IMR-90 (cell line): ENCODE measurements at regions not wholly inside any gene's neighbourhood (a gene's known extent, or its start where the extent isn't known, plus 50 kb on each side); places are given as distances from the start of the nearest gene placed in this dataset.

ENCODE experiments used
- ATAC-seq: fragments of 200-7000 bp; cut with Tn5 transposase; 2 replicates; pipeline ENCODE4 v1.9.1; 2020; ENCODE audit warnings: low read depth, mild to moderate bottlenecking, moderate library complexity
- BruUV-seq: library from RNA; stranded (reverse); fragments of 400-500 nt; replicated peaks from 2 replicates; lab custom pipeline; 2021; lab: Mats Ljungman, UMichigan
- CTCF ChIA-PET: fragments of 300-600 bp; formaldehyde crosslinking; extraction: SDS; loops from one replicate; lab custom pipeline; 2021; ENCODE audit warnings: antibody characterized with exemption; lab: Yijun Ruan, JAX
- POLR2A ChIA-PET: fragments of 300-600 bp; sonication (Branson Sonifier 250); formaldehyde crosslinking; loops from one replicate; lab custom pipeline; 2022; ENCODE audit warnings: antibody characterized with exemption; ENCODE audit not compliant: unreplicated experiment; lab: Charles Lee
- DNase-seq: peaks from one replicate; pipeline ENCODE4 v3.0.0; 2013
- H2AFZ ChIP-seq: replicated peaks from 2 replicates; pipeline ENCODE3; 2013; ENCODE audit warnings: low read length, mild to moderate bottlenecking; ENCODE audit not compliant: poor library complexity
- H2AK5ac ChIP-seq: 2 replicates; pipeline ENCODE4 v1.6.1; 2013; ENCODE audit warnings: low read depth, low read length, inconsistent platforms
- H2AK9ac ChIP-seq: replicated peaks from 2 replicates; pipeline ENCODE3; 2013; ENCODE audit warnings: mild to moderate bottlenecking, low read depth, low read length, moderate library complexity; ENCODE audit not compliant: poor library complexity
- H2BK120ac ChIP-seq: 2 replicates; pipeline ENCODE4 v1.6.1; 2013; ENCODE audit warnings: low read depth, low read length, inconsistent platforms
- H2BK15ac ChIP-seq: 3 replicates; pipeline ENCODE4 v1.6.1; 2013; ENCODE audit warnings: low read depth, low read length, inconsistent platforms
- H2BK20ac ChIP-seq: 2 replicates; pipeline ENCODE4 v1.6.1; 2013; ENCODE audit warnings: low read depth, mild to moderate bottlenecking, inconsistent platforms, low read length, moderate library complexity
- H2BK5ac ChIP-seq: 2 replicates; pipeline ENCODE4 v1.6.1; 2013; ENCODE audit warnings: mild to moderate bottlenecking, low read depth, low read length, inconsistent platforms; ENCODE audit not compliant: poor library complexity, severe bottlenecking
- H3K14ac ChIP-seq: replicated peaks from 2 replicates; pipeline ENCODE4 v1.6.1; 2013; ENCODE audit warnings: low read depth, low read length, inconsistent platforms
- H3K18ac ChIP-seq: 2 replicates; pipeline ENCODE4 v1.6.1; 2013; ENCODE audit warnings: low read depth, low read length, control low read depth
- H3K23ac ChIP-seq: 2 replicates; pipeline ENCODE4 v1.6.1; 2013; ENCODE audit warnings: low read depth, low read length, inconsistent platforms
- H3K27ac ChIP-seq: 2 replicates; pipeline ENCODE4 v1.5.1; 2013; ENCODE audit warnings: mild to moderate bottlenecking, control low read depth, low read length; ENCODE audit not compliant: insufficient read depth
- H3K27me3 ChIP-seq: 2 replicates; pipeline ENCODE4 v1.6.1; 2013; ENCODE audit warnings: low read length; ENCODE audit not compliant: control insufficient read depth, insufficient read depth
- H3K36me3 ChIP-seq: 2 replicates; pipeline ENCODE4 v1.6.1; 2013; ENCODE audit warnings: low read length, mixed read lengths; ENCODE audit not compliant: control insufficient read depth, insufficient read depth
- H3K4ac ChIP-seq: 2 replicates; pipeline ENCODE4 v1.6.1; 2013; ENCODE audit warnings: low read depth, low read length, inconsistent platforms
- H3K4me1 ChIP-seq: 2 replicates; pipeline ENCODE4 v1.6.1; 2013; ENCODE audit warnings: low read length, mixed read lengths; ENCODE audit not compliant: control insufficient read depth, insufficient read depth
- H3K4me2 ChIP-seq: 2 replicates; pipeline ENCODE4 v1.6.1; 2013; ENCODE audit warnings: low read depth, mild to moderate bottlenecking, control low read depth, low read length, moderate library complexity
- H3K4me3 ChIP-seq: 2 replicates; pipeline ENCODE4 v1.5.1; 2013; ENCODE audit warnings: low read depth, mild to moderate bottlenecking, control low read depth, low read length, moderate library complexity; ENCODE audit not compliant: insufficient read depth
- H3K56ac ChIP-seq: 2 replicates; pipeline ENCODE4 v1.6.1; 2013; ENCODE audit warnings: low read length, inconsistent platforms; ENCODE audit not compliant: insufficient read depth; ENCODE audit errors: extremely low read depth
- H3K79me1 ChIP-seq, 2 experiments: 2 replicates each; pipeline ENCODE4 v1.6.1; 2013; ENCODE audit warnings: low read length in 2 of 2, inconsistent platforms in 1 of 2, low read depth in 1 of 2
- H3K9ac ChIP-seq: 2 replicates; pipeline ENCODE4 v1.6.1; 2013; ENCODE audit warnings: low read depth, low read length, control low read depth
- H3K9me1 ChIP-seq: 2 replicates; pipeline ENCODE4 v1.6.1; 2013; ENCODE audit warnings: low read length, inconsistent platforms; ENCODE audit not compliant: insufficient read depth
- H3K9me3 ChIP-seq: 2 replicates; pipeline ENCODE4 v1.6.1; 2013; ENCODE audit warnings: low read length; ENCODE audit not compliant: control insufficient read depth, insufficient read depth
- H4K20me1 ChIP-seq: 2 replicates; pipeline ENCODE4 v1.6.1; 2013; ENCODE audit warnings: low read length, inconsistent platforms; ENCODE audit not compliant: insufficient read depth
- H4K5ac ChIP-seq: 2 replicates; pipeline ENCODE4 v1.6.1; 2013; ENCODE audit warnings: mild to moderate bottlenecking, low read depth, low read length, control low read depth
- H4K8ac ChIP-seq, 2 experiments: 2 replicates each; pipeline ENCODE4 v1.6.1; 2013; ENCODE audit warnings: low read depth in 2 of 2, low read length in 2 of 2, control low read depth in 1 of 2, inconsistent platforms in 1 of 2
- H4K91ac ChIP-seq: 2 replicates; pipeline ENCODE4 v1.6.1; 2013; ENCODE audit warnings: low read depth, low read length, inconsistent platforms; ENCODE audit not compliant: insufficient read depth
- BHLHE40 ChIP-seq: fragments of 150-350 bp; IDR thresholded peaks from 2 replicates; pipeline ENCODE4 v1.6.1; 2016; ENCODE audit warnings: mild to moderate bottlenecking, low read depth, low read length
- FOS ChIP-seq: fragments of 150-350 bp; IDR thresholded peaks from 2 replicates; pipeline ENCODE4 v1.6.1; 2016; ENCODE audit warnings: low read depth, low read length
- MXI1 ChIP-seq: IDR thresholded peaks from 2 replicates; pipeline ENCODE4 v1.6.1; 2012; ENCODE audit warnings: low read depth, mild to moderate bottlenecking, low read length, moderate library complexity, borderline replicate concordance
- NFE2L2 ChIP-seq: fragments of 150-350 bp; IDR thresholded peaks from 2 replicates; pipeline ENCODE4 v1.6.1; 2016; ENCODE audit warnings: low read depth, mild to moderate bottlenecking, low read length
- POLR2A ChIP-seq: IDR thresholded peaks from 2 replicates; pipeline ENCODE4 v1.6.1; 2012; ENCODE audit warnings: mild to moderate bottlenecking, low read depth, low read length
- RFX5 ChIP-seq: IDR thresholded peaks from 2 replicates; pipeline ENCODE4 v1.8.0; 2012; ENCODE audit warnings: low read depth, mild to moderate bottlenecking, low read length, moderate library complexity
- WGBS, 2 experiments: methylation state at CpG; one replicate each; pipeline versions ENCODE4 v1.1.5 to v1.1.7; 2013; ENCODE audit warnings: missing lambda C conversion rate in 2 of 2; ENCODE audit not compliant: insufficient read length in 1 of 2; ENCODE audit errors: extremely low coverage in 2 of 2; 5-methylcytosine and 5-hydroxymethylcytosine counted together
- dilution Hi-C: fragments of 300-500 bp; cut with HindIII; formaldehyde crosslinking; loops from one replicate; pipeline ENCODE4 v1.14.3; 2018; ENCODE audit warnings: low sequenced_read_pairs; ENCODE audit not compliant: unreplicated experiment
- in situ Hi-C: fragments of 300-500 bp; cut with MboI; formaldehyde crosslinking; loops from 3 replicates; pipeline ENCODE4 v1.14.3; 2019; ENCODE audit warnings: low sequenced_read_pairs, inconsistent platforms, mixed read lengths
- intact Hi-C: fragments of 100-400 bp; cut with micrococcal nuclease; formaldehyde crosslinking; loops from 2 replicates; pipeline ENCODE4 v1.10.0; 2022
- TF ChIP-seq, protein P1 (sequence below): conservative IDR thresholded peaks from 2 replicates; pipeline ENCODE4 v1.5.1; 2012; ENCODE audit warnings: mild to moderate bottlenecking, low read depth, low read length, improper control_type of control experiment
- TF ChIP-seq, protein P2 (sequence below): fragments of 150-350 bp; IDR thresholded peaks from 2 replicates; pipeline ENCODE4 v1.6.1; 2016; ENCODE audit warnings: low read depth, mild to moderate bottlenecking, low read length, moderate library complexity, borderline replicate concordance

DNA sequence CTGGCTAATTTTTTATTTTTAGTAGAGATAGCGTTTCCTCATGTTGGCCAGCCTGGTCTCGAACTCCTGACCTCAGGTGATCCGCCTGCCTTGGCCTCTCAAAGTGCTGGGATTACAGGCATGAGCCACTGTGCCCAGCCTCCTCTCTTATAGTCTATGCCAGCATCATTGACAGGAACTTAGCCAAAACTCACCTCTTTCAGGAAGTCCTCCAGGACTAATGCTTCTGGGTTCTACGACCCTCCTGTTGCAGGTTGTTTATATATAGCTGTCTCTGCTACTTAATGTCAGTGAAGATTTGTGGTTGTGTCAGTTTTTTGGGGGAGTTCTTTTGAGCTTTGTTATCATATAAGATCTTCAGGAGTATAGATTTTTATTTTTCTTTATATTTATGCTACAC is 112.1 kb upstream of the CDC42EP3 start:
- H4K5ac ChIP-seq, result peak overlapping the region; percentile 42
- no peaks in the 10 kb centered on the region for H4K20me1 ChIP-seq
- H3K9me3 ChIP-seq, result peaks cover 7% of the 10 kb centered on the region; the same call in 1 of the 2 replicates
- no peak overlapping the region for H3K4me2 ChIP-seq
- peaks cover 24% of the 10 kb centered on the region for H3K9me1 ChIP-seq
- peaks cover 40% of the 10 kb centered on the region for H3K4me1 ChIP-seq
- ATAC-seq, result no peak
- peak overlapping the region; percentile 90 for H2BK20ac ChIP-seq
- peak overlapping the region; percentile 76; the same call in 1 of the 3 replicates for H2BK15ac ChIP-seq
- no peak overlapping the region for H3K4me3 ChIP-seq
- 100% methylated on average over 3 of the region's 4 CpGs; no CpG with 5 or more reads in 1 of the 2 experiments for WGBS, 2 experiments
- peak overlapping the region; percentile 72 for H3K14ac ChIP-seq
- peak overlapping the region; percentile 99 for H2BK120ac ChIP-seq
- H3K79me1 ChIP-seq, result peaks cover under 1 to 31% of the 10 kb centered on the region in 2 experiments; a peak in 3 of 4 replicates
- no peak overlapping the region for H2AFZ ChIP-seq
- dilution Hi-C loops, result no loop called here
- no peaks in the 10 kb centered on the region for H3K27me3 ChIP-seq
- H3K36me3 ChIP-seq, result no peaks in the 10 kb centered on the region
- DNase-seq, result no peak
- peak overlapping the region; percentile 98 for H2BK5ac ChIP-seq
- H3K23ac ChIP-seq, result no peak overlapping the region
- ChIA-PET CTCF (interaction anchor here (1.2 kb wide), 1 partner anchor 140 kb away, joined by 3 read pairs; no protein-coding TSS in a partner anchor), POLR2A (no interaction called here)
- peak overlapping the region; percentile 94 for H2AK5ac ChIP-seq
- H4K91ac ChIP-seq, result peak overlapping the region; percentile 87; the same call in 1 of the 2 replicates
- intact Hi-C loops, result no loop called here
- no TSS peak for BruUV-seq
- TF ChIP-seq, protein P1, sequence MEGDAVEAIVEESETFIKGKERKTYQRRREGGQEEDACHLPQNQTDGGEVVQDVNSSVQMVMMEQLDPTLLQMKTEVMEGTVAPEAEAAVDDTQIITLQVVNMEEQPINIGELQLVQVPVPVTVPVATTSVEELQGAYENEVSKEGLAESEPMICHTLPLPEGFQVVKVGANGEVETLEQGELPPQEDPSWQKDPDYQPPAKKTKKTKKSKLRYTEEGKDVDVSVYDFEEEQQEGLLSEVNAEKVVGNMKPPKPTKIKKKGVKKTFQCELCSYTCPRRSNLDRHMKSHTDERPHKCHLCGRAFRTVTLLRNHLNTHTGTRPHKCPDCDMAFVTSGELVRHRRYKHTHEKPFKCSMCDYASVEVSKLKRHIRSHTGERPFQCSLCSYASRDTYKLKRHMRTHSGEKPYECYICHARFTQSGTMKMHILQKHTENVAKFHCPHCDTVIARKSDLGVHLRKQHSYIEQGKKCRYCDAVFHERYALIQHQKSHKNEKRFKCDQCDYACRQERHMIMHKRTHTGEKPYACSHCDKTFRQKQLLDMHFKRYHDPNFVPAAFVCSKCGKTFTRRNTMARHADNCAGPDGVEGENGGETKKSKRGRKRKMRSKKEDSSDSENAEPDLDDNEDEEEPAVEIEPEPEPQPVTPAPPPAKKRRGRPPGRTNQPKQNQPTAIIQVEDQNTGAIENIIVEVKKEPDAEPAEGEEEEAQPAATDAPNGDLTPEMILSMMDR, result no peak
- TF ChIP-seq RFX5 (no peak), MXI1 (no peak), POLR2A (no peak), NFE2L2 (no peak), BHLHE40 (no peak), FOS (no peak)
- TF ChIP-seq, protein P2, sequence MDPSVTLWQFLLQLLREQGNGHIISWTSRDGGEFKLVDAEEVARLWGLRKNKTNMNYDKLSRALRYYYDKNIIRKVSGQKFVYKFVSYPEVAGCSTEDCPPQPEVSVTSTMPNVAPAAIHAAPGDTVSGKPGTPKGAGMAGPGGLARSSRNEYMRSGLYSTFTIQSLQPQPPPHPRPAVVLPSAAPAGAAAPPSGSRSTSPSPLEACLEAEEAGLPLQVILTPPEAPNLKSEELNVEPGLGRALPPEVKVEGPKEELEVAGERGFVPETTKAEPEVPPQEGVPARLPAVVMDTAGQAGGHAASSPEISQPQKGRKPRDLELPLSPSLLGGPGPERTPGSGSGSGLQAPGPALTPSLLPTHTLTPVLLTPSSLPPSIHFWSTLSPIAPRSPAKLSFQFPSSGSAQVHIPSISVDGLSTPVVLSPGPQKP, result no peak
- H3K18ac ChIP-seq, result peak overlapping the region; percentile 55
- peak overlapping the region; percentile 80; the same call in 1 of the 2 replicates for H3K27ac ChIP-seq
- H3K56ac ChIP-seq, result 0 out of 2 replicates have a peak overlapping the region, but pooled peaks have one; percentile 22
- no peak overlapping the region for H3K9ac ChIP-seq
- in situ Hi-C loops, result no loop called here
- H3K4ac ChIP-seq, result peak overlapping the region; percentile 96
- no peak overlapping the region for H2AK9ac ChIP-seq
- H4K8ac ChIP-seq, result peak overlapping the region; percentile 18 to 64; a peak in 2 of 4 replicates
